Stimulated activated CD8-positive, alpha-beta memory T cell treated with anti-CD3 and anti-CD28 coated beads, Interleukin-4, amount 100 ng/mL, for 1 hour (primary cell): ENCODE measurements at regions not wholly inside any gene's neighbourhood (a gene's known extent, or its start where the extent isn't known, plus 50 kb on each side); places are given as distances from the start of the nearest gene placed in this dataset.

Experiments
- DNase-seq, 2 donors: peaks; one replicate each; pipeline ENCODE4 v3.0.0-alpha.2; 2020; ENCODE audit warnings: low read depth in 2 of 2, low spot score in 1 of 2

GRCh38 chr20:22257912-22258311, 326.5 kb downstream of the FOXA2 start:
- no peak for DNase-seq

- DNase-seq = no peak
Observed at GRCh38 chr20:22248051-22248667, 336.2 kb downstream of the FOXA2 start.

GRCh38 chr20:22245139-22245538, 339.2 kb downstream of the FOXA2 start:
- no peak for DNase-seq

- no peak for DNase-seq
Observed at GRCh38 chr20:22243067-22243466, 341.3 kb downstream of the FOXA2 start.

DNA sequence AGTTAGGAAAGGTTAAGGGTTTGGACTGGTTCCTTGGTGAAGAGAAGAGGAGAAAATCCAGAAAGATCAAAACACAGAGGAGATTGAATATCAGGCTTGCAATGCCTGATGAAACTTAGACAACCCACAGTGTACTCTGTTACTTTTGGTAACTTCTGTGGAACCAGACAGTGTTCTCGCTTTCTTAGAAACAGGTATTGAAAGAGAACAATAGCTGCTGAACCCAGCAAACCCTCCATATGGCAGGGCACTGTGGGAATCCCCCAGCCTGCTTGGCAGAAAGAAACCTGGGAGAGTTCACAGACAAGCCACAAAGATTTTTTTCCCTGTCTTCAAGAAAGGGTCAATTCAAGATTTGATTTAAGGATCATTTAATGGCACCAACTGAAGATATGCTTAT, 342.8 kb downstream of the FOXA2 start:
- no peak for DNase-seq

- DNase-seq = no peak
Observed at GRCh38 chr20:22232923-22233322, 351.4 kb downstream of the FOXA2 start.

DNA sequence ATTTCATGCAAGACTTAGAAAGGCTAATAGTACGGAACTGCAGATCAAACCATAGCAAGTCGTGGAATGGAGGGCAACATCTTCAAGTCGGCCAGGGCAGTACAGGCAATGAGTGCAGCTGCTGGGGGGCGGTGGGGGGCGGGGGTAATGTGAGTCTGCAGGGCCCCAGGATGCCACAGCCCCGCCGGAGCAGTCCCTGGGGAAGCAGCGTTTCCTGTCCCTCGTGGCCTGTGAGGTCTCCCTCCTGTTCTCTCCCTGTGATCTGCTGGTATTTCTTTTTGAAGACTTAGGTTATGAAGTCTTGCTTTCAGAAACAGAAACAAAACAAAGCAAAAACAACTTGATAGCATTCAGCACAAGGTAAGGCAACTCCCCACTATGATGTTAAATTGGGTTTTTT, 351.9 kb downstream of the FOXA2 start:
- DNase-seq = no peak

- no peak for DNase-seq
Observed at GRCh38 chr20:22226849-22227700, 357.3 kb downstream of the FOXA2 start.

DNA sequence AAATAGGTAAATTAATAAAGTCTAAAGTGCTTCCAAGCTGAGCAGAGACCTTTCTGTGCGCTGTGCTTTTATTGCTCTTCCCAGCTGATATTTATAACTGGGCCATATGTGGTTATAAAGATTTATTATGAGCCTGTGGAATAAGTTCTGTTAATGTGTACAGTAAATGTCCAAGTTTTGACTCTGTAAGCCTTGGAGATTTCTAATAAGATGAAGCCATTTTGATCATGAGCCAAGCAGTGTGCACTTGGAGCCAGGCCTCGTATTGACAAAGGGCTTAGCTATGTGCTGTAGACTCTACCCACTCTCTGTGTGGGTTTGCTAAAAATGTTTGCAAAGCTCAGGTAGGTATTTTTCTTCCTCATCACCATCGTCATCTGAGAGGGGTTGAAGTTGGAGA, 361.1 kb downstream of the FOXA2 start:
- no peak for DNase-seq

DNA sequence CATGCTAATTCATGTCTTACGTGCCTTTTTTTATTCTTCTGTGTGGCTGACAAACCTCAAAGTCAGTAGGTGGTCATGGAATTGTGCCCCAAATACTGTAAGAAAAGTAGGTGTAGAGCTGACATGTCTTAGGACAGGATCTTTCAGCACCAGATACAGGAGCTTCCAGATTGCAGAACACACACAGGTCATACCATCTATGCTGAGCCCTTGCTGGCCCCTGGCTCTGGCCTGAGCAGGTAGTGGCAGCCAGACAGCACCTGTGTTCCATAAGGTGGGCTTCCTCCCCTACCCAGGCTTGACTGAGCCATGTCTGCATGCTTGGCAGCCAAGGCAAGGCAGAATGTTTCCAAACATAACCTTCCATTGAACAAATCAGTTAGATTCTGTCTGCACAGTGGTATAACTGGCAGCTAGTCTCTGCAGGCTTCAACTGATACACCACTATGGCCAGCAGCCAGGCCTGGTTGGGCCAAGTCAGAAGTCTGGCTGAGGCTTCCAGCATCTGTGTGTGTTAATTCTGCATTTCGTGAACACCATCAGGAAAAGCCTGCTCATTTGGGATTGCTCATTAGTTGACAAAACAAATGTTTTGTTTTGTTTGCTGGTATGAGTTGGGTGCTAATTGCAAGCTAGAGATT, 366.5 kb downstream of the FOXA2 start:
- no peak for DNase-seq

- no peak for DNase-seq
Observed at GRCh38 chr20:22216984-22217383, 367.4 kb downstream of the FOXA2 start.

GRCh38 chr20:22214296-22214695, 370.1 kb downstream of the FOXA2 start:
- DNase-seq = no peak

GRCh38 chr20:22213271-22213670, 371.1 kb downstream of the FOXA2 start:
- DNase-seq = no peak

- DNase-seq = no peak
Observed at GRCh38 chr20:22207280-22207679, 377.1 kb downstream of the FOXA2 start.

DNA sequence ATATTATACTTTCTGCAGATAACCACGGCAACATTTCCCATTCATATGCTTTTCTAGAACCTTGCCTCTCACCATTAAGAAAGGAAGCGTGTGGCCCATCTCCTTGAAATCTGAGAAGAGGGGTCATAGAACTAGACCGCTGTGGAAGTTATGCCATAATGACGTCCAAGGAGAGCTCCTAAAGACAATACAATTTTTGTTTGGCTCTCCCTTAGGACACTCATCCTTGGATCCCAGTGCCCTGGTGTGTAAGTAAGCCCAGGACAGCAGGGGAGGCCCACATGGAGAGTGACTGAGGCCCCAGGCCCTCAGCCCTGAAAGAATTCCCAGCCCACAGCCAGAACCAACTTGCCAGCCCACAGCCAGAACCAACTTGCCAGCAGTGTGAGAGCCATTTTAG, 379.6 kb downstream of the FOXA2 start:
- DNase-seq = no peak

- no peak for DNase-seq
Observed at GRCh38 chr20:22182148-22182547, 402.2 kb downstream of the FOXA2 start.

DNA sequence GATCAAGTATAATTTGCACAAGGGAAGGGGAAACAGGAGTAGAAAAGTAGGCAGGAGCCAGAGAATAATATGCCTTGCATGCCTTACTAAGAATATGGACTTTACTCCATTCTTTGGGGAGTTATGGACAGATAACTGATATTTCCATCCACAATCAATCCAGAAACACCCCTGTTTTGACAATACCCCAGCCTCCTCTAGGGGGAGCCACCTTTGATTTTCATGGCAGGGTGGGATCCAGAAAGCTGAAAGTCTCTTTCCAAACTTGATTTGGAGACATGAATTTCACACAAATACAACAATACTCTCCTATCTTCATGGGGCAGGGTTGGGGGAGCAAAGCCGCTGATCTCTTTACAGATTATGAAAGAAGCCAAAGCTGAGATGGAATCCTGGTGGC, 404.1 kb downstream of the FOXA2 start:
- no peak for DNase-seq

- DNase-seq = no peak
Observed at GRCh38 chr20:22160101-22160652, 424.2 kb downstream of the FOXA2 start.

DNA sequence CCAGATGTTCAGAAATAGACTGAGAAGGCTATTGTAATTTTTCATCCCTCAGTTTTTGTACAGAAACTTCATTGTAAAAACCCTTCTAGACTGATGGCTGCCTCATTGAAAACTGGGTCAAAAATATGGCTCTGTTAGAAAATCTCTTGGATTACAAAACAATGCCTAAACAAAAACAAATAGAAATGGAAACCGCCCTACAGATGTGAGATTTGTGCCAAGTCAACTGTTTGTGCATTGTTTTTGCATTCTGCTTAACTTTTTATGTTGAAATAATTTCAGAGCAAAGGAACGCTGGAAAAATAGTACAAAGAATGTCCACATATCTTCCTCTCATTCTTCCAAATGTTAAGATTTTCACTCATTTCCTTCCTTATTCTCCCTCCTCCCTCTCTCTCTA, 425.1 kb downstream of the FOXA2 start:
- DNase-seq = no peak

GRCh38 chr20:22127587-22127986, 422.1 kb downstream of the PAX1 start:
- DNase-seq = no peak

- DNase-seq = no peak
Observed at GRCh38 chr20:22106308-22106938, 401.0 kb downstream of the PAX1 start.

DNA sequence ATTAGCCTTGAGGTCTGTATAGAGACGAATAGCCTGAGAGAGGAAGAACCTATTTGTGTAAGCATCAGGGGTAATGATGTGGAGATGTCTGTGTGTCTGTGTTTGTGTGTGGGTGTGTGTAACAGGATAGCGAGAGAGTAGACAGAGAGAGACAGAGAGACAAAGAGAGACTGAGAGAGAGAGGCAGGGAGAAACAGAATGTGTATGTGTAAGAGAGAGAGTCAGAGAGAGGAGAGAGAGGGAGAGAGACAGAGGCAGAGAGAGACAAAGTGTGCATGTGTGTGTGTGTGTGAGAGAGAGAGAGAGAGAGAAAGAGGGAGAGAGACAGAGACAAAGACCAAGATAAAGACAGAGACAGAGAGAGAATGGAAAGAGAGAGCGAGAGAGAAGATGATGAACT, 396.1 kb downstream of the PAX1 start:
- no peak for DNase-seq
